Upper lobe of right lung (tissue), 1 donor: ENCODE measurements at regions not wholly inside any gene's neighbourhood (a gene's known extent, or its start where the extent isn't known, plus 50 kb on each side); places are given as distances from the start of the nearest gene placed in this dataset.

Experiments used
- ATAC-seq: fragments of 200-7000 bp; cut with Tn5 transposase; one replicate; pipeline ENCODE4 v1.9.1; 2020; ENCODE audit warnings: mild to moderate bottlenecking, moderate library complexity
- DNase-seq: peaks from one replicate; pipeline ENCODE4 v3.0.0-alpha.2; 2020
- H3K27ac ChIP-seq: fragments of 200-600 bp; one replicate; pipeline ENCODE4 v1.8.0; 2022
- H3K27me3 ChIP-seq: fragments of 200-600 bp; one replicate; pipeline ENCODE4 v1.8.0; 2022; ENCODE audit warnings: mild to moderate bottlenecking
- H3K36me3 ChIP-seq: fragments of 200-600 bp; one replicate; pipeline ENCODE4 v1.8.0; 2022
- H3K4me1 ChIP-seq: fragments of 200-600 bp; one replicate; pipeline ENCODE4 v1.8.0; 2022
- H3K4me3 ChIP-seq: fragments of 200-600 bp; one replicate; pipeline ENCODE4 v1.8.0; 2022; ENCODE audit warnings: mild to moderate bottlenecking
- H3K9me3 ChIP-seq: fragments of 200-600 bp; one replicate; pipeline ENCODE4 v1.8.0; 2022
- CTCF ChIP-seq: fragments of 200-600 bp; IDR thresholded peaks from one replicate; pipeline ENCODE4 v1.8.0; 2022; ENCODE audit warnings: antibody characterized with exemption
- intact Hi-C: fragments of 100-400 bp; cut with DNase I; formaldehyde crosslinking; loops from one replicate; pipeline ENCODE4 v1.11.0; 2022
- donor health status: DM: no; HTN: yes; CAD: no; lungs with severe emphysema.

GRCh38 chr7:115883629-115884028, 146.9 kb downstream of the TFEC start:
- no peak for DNase-seq
- no peak overlapping the region for H3K27ac ChIP-seq
- no peaks in the 10 kb centered on the region for H3K36me3 ChIP-seq
- H3K4me3 ChIP-seq = no peak overlapping the region
- intact Hi-C loops = no loop called here
- no peaks in the 10 kb centered on the region for H3K27me3 ChIP-seq
- no peak for ATAC-seq
- no peaks in the 10 kb centered on the region for H3K4me1 ChIP-seq
- H3K9me3 ChIP-seq = no peaks in the 10 kb centered on the region
- TF ChIP-seq CTCF = no peak

GRCh38 chr7:115881476-115881875, 149.1 kb downstream of the TFEC start:
- Histone ChIP-seq H3K4me1 (no peaks in the 10 kb centered on the region), H3K9me3 (no peaks in the 10 kb centered on the region), H3K36me3 (no peaks in the 10 kb centered on the region), H3K27me3 (no peaks in the 10 kb centered on the region), H3K4me3 (no peak overlapping the region), H3K27ac (no peak overlapping the region)
- no peak for DNase-seq
- no peak for ATAC-seq
- no peak for TF ChIP-seq CTCF
- intact Hi-C loops = no loop called here

- Histone ChIP-seq H3K27me3 (no peaks in the 10 kb centered on the region), H3K27ac (no peak overlapping the region), H3K9me3 (no peaks in the 10 kb centered on the region), H3K36me3 (no peaks in the 10 kb centered on the region), H3K4me3 (no peak overlapping the region), H3K4me1 (no peaks in the 10 kb centered on the region)
- DNase-seq (no peak), ATAC-seq (no peak)
- no peak for TF ChIP-seq CTCF
- intact Hi-C loops = no loop called here
These were observed 151.4 kb downstream of the TFEC start for GRCh38 chr7:115879171-115879570.

- no peak overlapping the region for H3K4me3 ChIP-seq
- TF ChIP-seq CTCF = no peak
- no peaks in the 10 kb centered on the region for H3K36me3 ChIP-seq
- H3K27me3 ChIP-seq = no peaks in the 10 kb centered on the region
- H3K4me1 ChIP-seq = no peaks in the 10 kb centered on the region
- H3K27ac ChIP-seq = no peak overlapping the region
- no peak for ATAC-seq
- no peaks in the 10 kb centered on the region for H3K9me3 ChIP-seq
- DNase-seq = no peak
- intact Hi-C loops = no loop called here
These were observed 160.8 kb downstream of the TFEC start for GRCh38 chr7:115869801-115870200.

GRCh38 chr7:115869190-115869589, 161.4 kb downstream of the TFEC start:
- Histone ChIP-seq H3K36me3 (no peaks in the 10 kb centered on the region), H3K27me3 (no peaks in the 10 kb centered on the region), H3K27ac (no peak overlapping the region), H3K9me3 (no peaks in the 10 kb centered on the region), H3K4me1 (no peaks in the 10 kb centered on the region), H3K4me3 (no peak overlapping the region)
- no peak for TF ChIP-seq CTCF
- DNase-seq (no peak), ATAC-seq (no peak)
- intact Hi-C loops = no loop called here

- H3K27me3 ChIP-seq = no peaks in the 10 kb centered on the region
- intact Hi-C loops = no loop called here
- H3K27ac ChIP-seq = no peak overlapping the region
- H3K9me3 ChIP-seq = no peaks in the 10 kb centered on the region
- no peak for ATAC-seq
- no peak for TF ChIP-seq CTCF
- H3K4me1 ChIP-seq = no peaks in the 10 kb centered on the region
- no peaks in the 10 kb centered on the region for H3K36me3 ChIP-seq
- no peak overlapping the region for H3K4me3 ChIP-seq
- no peak for DNase-seq
These were observed 162.2 kb downstream of the TFEC start for GRCh38 chr7:115868369-115868768.
